ENCODE measurements at regions not wholly inside any gene's neighbourhood (a gene's known extent, or its start where the extent isn't known, plus 50 kb on each side); places are given as distances from the start of the nearest gene placed in this dataset.

GRCh38 chr21:16028142-16028541 is 298.4 kb downstream of the USP25 start:
- no peaks in the 10 kb centered on the region for H3K9me3 Mint-ChIP-seq

GRCh38 chr21:16028941-16029464 is 299.2 kb downstream of the USP25 start:
- Mint-ChIP-seq H3K4me3 (no peak overlapping the region), H3K36me3 (ENCODE audit: low read depth) (no peaks in the 10 kb centered on the region), H3K4me1 (ENCODE audit: low read depth) (no peaks in the 10 kb centered on the region), H3K27me3 (ENCODE audit: insufficient read depth) (peaks cover 4% of the 10 kb centered on the region; the same call in 1 of the 2 replicates), H3K27ac (no peak overlapping the region), H3K9me3 (no peaks in the 10 kb centered on the region)
- TF ChIP-seq CTCF (IDR thresholded peaks at IDR 0.05) = no peak
- DNase-seq = no peak

More at GRCh38 chr21:16028142-16028541, 298.4 kb downstream of the USP25 start:
- no peak overlapping the region for H3K27ac Mint-ChIP-seq
- H3K27me3 Mint-ChIP-seq (ENCODE audit: insufficient read depth) = peaks cover 4% of the 10 kb centered on the region; the same call in 1 of the 2 replicates
- H3K4me1 Mint-ChIP-seq (ENCODE audit: low read depth) = no peaks in the 10 kb centered on the region
- no peak for DNase-seq
- no peak overlapping the region for H3K4me3 Mint-ChIP-seq
- H3K36me3 Mint-ChIP-seq (ENCODE audit: low read depth) = no peaks in the 10 kb centered on the region
- no peak for TF ChIP-seq CTCF (IDR thresholded peaks at IDR 0.05)

- Mint-ChIP-seq H3K27me3 (ENCODE audit: insufficient read depth) (peaks cover 3% of the 10 kb centered on the region; the same call in 1 of the 2 replicates), H3K36me3 (ENCODE audit: low read depth) (no peaks in the 10 kb centered on the region), H3K4me3 (no peak overlapping the region), H3K27ac (no peak overlapping the region), H3K9me3 (no peaks in the 10 kb centered on the region), H3K4me1 (ENCODE audit: low read depth) (no peaks in the 10 kb centered on the region)
- no peak for TF ChIP-seq CTCF (IDR thresholded peaks at IDR 0.05)
- no peak for DNase-seq
These were observed 303.4 kb downstream of the USP25 start for GRCh38 chr21:16033193-16033592.

- Mint-ChIP-seq H3K4me1 (ENCODE audit: low read depth) (no peaks in the 10 kb centered on the region), H3K9me3 (no peaks in the 10 kb centered on the region; the same call in 1 of the 2 replicates), H3K36me3 (ENCODE audit: low read depth) (no peaks in the 10 kb centered on the region), H3K27me3 (ENCODE audit: insufficient read depth) (peaks cover 3% of the 10 kb centered on the region; the same call in 1 of the 2 replicates), H3K4me3 (no peak overlapping the region), H3K27ac (no peak overlapping the region)
- no peak for TF ChIP-seq CTCF (IDR thresholded peaks at IDR 0.05)
- no peak for DNase-seq
These were observed 304.8 kb downstream of the USP25 start for GRCh38 chr21:16034446-16035190.

- no peak overlapping the region for H3K27ac Mint-ChIP-seq
- peaks cover 7% of the 10 kb centered on the region for H3K9me3 Mint-ChIP-seq
- no peak for TF ChIP-seq CTCF (IDR thresholded peaks at IDR 0.05)
- peaks cover 7% of the 10 kb centered on the region for H3K36me3 Mint-ChIP-seq (ENCODE audit: low read depth)
- no peak for DNase-seq
- peaks cover 12% of the 10 kb centered on the region for H3K4me1 Mint-ChIP-seq (ENCODE audit: low read depth)
- peaks cover under 1% of the 10 kb centered on the region; the same call in 1 of the 2 replicates for H3K27me3 Mint-ChIP-seq (ENCODE audit: insufficient read depth)
- no peak overlapping the region for H3K4me3 Mint-ChIP-seq
These were observed 307.7 kb downstream of the USP25 start for GRCh38 chr21:16037421-16037955.

Data from HFFc6 (cell line).